Left lung (tissue), 4 donors: ENCODE measurements at regions not wholly inside any gene's neighbourhood (a gene's known extent, or its start where the extent isn't known, plus 50 kb on each side); places are given as distances from the start of the nearest gene placed in this dataset.
"Not testable (repeated sequence)": the region's sequence is repeated elsewhere in the genome, so short reads cannot be mapped to it uniquely, and the experiment has no call there.

Experiments used
- ATAC-seq: fragments of 200-7000 bp; cut with Tn5 transposase; one replicate; pipeline ENCODE4 v1.9.1; 2020; ENCODE audit warnings: moderate library complexity
- DNase-seq, 4 donors: peaks; one replicate each; pipeline ENCODE4 v3.0.0-alpha.2; 2013 to 2020
- H3K27ac ChIP-seq, 2 donors: fragments of 200-600 bp; sonication (generic) in 1 of 2; one replicate each; pipeline versions ENCODE4 v1.5.0 to v1.8.0; 2020 to 2021
- H3K27me3 ChIP-seq, 2 donors: fragments of 200-600 bp; sonication (generic) in 1 of 2; one replicate each; pipeline versions ENCODE4 v1.5.0 to v1.8.0; 2020 to 2021
- H3K36me3 ChIP-seq, 2 donors: fragments of 200-600 bp; sonication (generic) in 1 of 2; one replicate each; pipeline versions ENCODE4 v1.5.0 to v1.8.0; 2020 to 2021
- H3K4me1 ChIP-seq, 2 donors: fragments of 200-600 bp; one replicate each; pipeline ENCODE4 v1.8.0; 2021
- H3K4me3 ChIP-seq, 2 donors: fragments of 200-600 bp; sonication (generic) in 1 of 2; one replicate each; pipeline versions ENCODE4 v1.5.0 to v1.8.0; 2020 to 2021; ENCODE audit warnings: mild to moderate bottlenecking in 1 of 2
- H3K9me3 ChIP-seq, 2 donors: fragments of 200-600 bp; sonication (generic) in 1 of 2; one replicate each; pipeline versions ENCODE4 v1.5.0 to v1.8.0; 2020 to 2021
- CTCF ChIP-seq, 2 donors: fragments of 200-600 bp; sonication (generic) in 1 of 2; IDR thresholded peaks; one replicate each; pipeline versions ENCODE4 v1.5.0 to v1.8.0; 2021; ENCODE audit warnings: antibody characterized with exemption in 2 of 2
- intact Hi-C, 2 donors: fragments of 100-400 bp; cut with DNase I; formaldehyde crosslinking; loops; one replicate each; pipeline versions ENCODE4 v1.11.2 to v1.14.2; 2022
- donor health status: DM: no; HTN: yes; CAD: no.
- donor health status: DM: no; HTN: no; CAD: no.

- ATAC-seq (no peak), DNase-seq (no peak)
- TF ChIP-seq CTCF (IDR thresholded peaks at IDR 0.05), result no peak
- H3K27me3 ChIP-seq, result no peaks in the 10 kb centered on the region
- no peaks in the 10 kb centered on the region for H3K36me3 ChIP-seq
- H3K27ac ChIP-seq, result no peak overlapping the region
- intact Hi-C loops, result no loop called here
- no peaks in the 10 kb centered on the region for H3K4me1 ChIP-seq
- no peaks in the 10 kb centered on the region for H3K9me3 ChIP-seq
- no peak overlapping the region for H3K4me3 ChIP-seq
Measured at GRCh38 chr10:117818721-117819120, 228.0 kb downstream of the RAB11FIP2 start.

- Histone ChIP-seq H3K27me3 (no peaks in the 10 kb centered on the region), H3K36me3 (no peaks in the 10 kb centered on the region), H3K9me3 (no peaks in the 10 kb centered on the region), H3K4me3 (no peak overlapping the region), H3K4me1 (no peaks in the 10 kb centered on the region), H3K27ac (no peak overlapping the region)
- DNase-seq (no peak), ATAC-seq (no peak)
- no peak for TF ChIP-seq CTCF (IDR thresholded peaks at IDR 0.05)
- intact Hi-C loops, result no loop called here
Measured at GRCh38 chr10:117819304-117819703, 227.4 kb downstream of the RAB11FIP2 start.

- TF ChIP-seq CTCF (IDR thresholded peaks at IDR 0.05), result no peak
- H3K4me3 ChIP-seq, result no peak overlapping the region
Measured at GRCh38 chr10:117823980-117824379, 222.8 kb downstream of the RAB11FIP2 start.

GRCh38 chr10:117830205-117830604 lies 216.5 kb downstream of the RAB11FIP2 start:
- Histone ChIP-seq H3K27me3 (peaks cover 0 to 25% of the 10 kb centered on the region in 2 donors), H3K9me3 (no peaks in the 10 kb centered on the region), H3K36me3 (no peaks in the 10 kb centered on the region), H3K27ac (no peak overlapping the region), H3K4me3 (no peak overlapping the region), H3K4me1 (no peaks in the 10 kb centered on the region)
- ATAC-seq (peak; percentile 17), DNase-seq (no peak)
- intact Hi-C loops, result no loop called here
- no peak for TF ChIP-seq CTCF (IDR thresholded peaks at IDR 0.05)

More at GRCh38 chr10:117823980-117824379, 222.8 kb downstream of the RAB11FIP2 start:
- intact Hi-C loops, result no loop called here
- H3K4me1 ChIP-seq, result no peaks in the 10 kb centered on the region
- H3K27ac ChIP-seq, result no peak overlapping the region
- H3K36me3 ChIP-seq, result no peaks in the 10 kb centered on the region
- no peaks in the 10 kb centered on the region for H3K9me3 ChIP-seq
- no peak for ATAC-seq
- H3K27me3 ChIP-seq, result no peaks in the 10 kb centered on the region
- DNase-seq, result no peak

- H3K27me3 ChIP-seq, result peaks cover 0 to 25% of the 10 kb centered on the region in 2 donors
- ATAC-seq (peak; percentile 62), DNase-seq (peak in 1 of 4 donors; percentile 29)
- no peak for TF ChIP-seq CTCF (IDR thresholded peaks at IDR 0.05)
- H3K4me3 ChIP-seq, result no peak overlapping the region
- H3K36me3 ChIP-seq, result no peaks in the 10 kb centered on the region
- no peak overlapping the region for H3K27ac ChIP-seq
- intact Hi-C loops, result no loop called here
- no peaks in the 10 kb centered on the region for H3K4me1 ChIP-seq
- no peaks in the 10 kb centered on the region for H3K9me3 ChIP-seq
Measured at GRCh38 chr10:117830787-117831212, 215.9 kb downstream of the RAB11FIP2 start.

- H3K4me3 ChIP-seq, H3K36me3 ChIP-seq, intact Hi-C loops, H3K9me3 ChIP-seq, H3K27ac ChIP-seq, H3K4me1 ChIP-seq, DNase-seq, ATAC-seq: not testable (repeated sequence)
- H3K27me3 ChIP-seq, result peaks cover 0 to 16% of the 10 kb centered on the region in 2 donors
Measured at GRCh38 chr10:117838500-117839498, 207.9 kb downstream of the RAB11FIP2 start.

GRCh38 chr10:117856426-117856825 lies 190.3 kb downstream of the RAB11FIP2 start:
- peak; percentile 59 for ATAC-seq
- H3K4me3 ChIP-seq, H3K36me3 ChIP-seq, H3K9me3 ChIP-seq, H3K27me3 ChIP-seq, intact Hi-C loops, H3K27ac ChIP-seq, DNase-seq, H3K4me1 ChIP-seq: not testable (repeated sequence)
